GM21447 (cell line): ENCODE measurements at regions not wholly inside any gene's neighbourhood (a gene's known extent, or its start where the extent isn't known, plus 50 kb on each side); places are given as distances from the start of the nearest gene placed in this dataset.

Experiments used
- ATAC-seq: cut with Tn5 transposase; IDR thresholded peaks from one replicate; pipeline ENCODE4 v1.9.1; 2021; ENCODE audit not compliant: unreplicated experiment

GRCh38 chr18:1999387-1999786 lies 571.9 kb downstream of the METTL4 start:
- ATAC-seq = no peak

GRCh38 chr18:2002151-2002550 lies 569.2 kb downstream of the METTL4 start:
- ATAC-seq = no peak

- ATAC-seq = no peak
Measured at GRCh38 chr18:2002604-2003003, 568.7 kb downstream of the METTL4 start.

GRCh38 chr18:2009942-2010697 lies 561.2 kb downstream of the METTL4 start:
- no peak for ATAC-seq

GRCh38 chr18:2027016-2027415 lies 544.3 kb downstream of the METTL4 start:
- no peak for ATAC-seq

GRCh38 chr18:2027756-2028155 lies 543.5 kb downstream of the METTL4 start:
- no peak for ATAC-seq

- ATAC-seq = no peak
Measured at GRCh38 chr18:2028986-2029385, 542.3 kb downstream of the METTL4 start.

- no peak for ATAC-seq
Measured at GRCh38 chr18:2030647-2031046, 540.7 kb downstream of the METTL4 start.

GRCh38 chr18:2032036-2032435 lies 539.3 kb downstream of the METTL4 start:
- no peak for ATAC-seq

- ATAC-seq = no peak
Measured at GRCh38 chr18:2035056-2035455, 536.2 kb downstream of the METTL4 start.

GRCh38 chr18:2036086-2036485 lies 535.2 kb downstream of the METTL4 start:
- ATAC-seq = no peak

- ATAC-seq = no peak
Measured at GRCh38 chr18:2040279-2040678, 531.0 kb downstream of the METTL4 start.

- no peak for ATAC-seq
Measured at GRCh38 chr18:2049986-2050385, 521.3 kb downstream of the METTL4 start.

- no peak for ATAC-seq
Measured at GRCh38 chr18:2050702-2051201, 520.6 kb downstream of the METTL4 start.

GRCh38 chr18:2053490-2054089 lies 517.7 kb downstream of the METTL4 start:
- no peak for ATAC-seq

- no peak for ATAC-seq
Measured at GRCh38 chr18:2059336-2059735, 512.0 kb downstream of the METTL4 start.

- ATAC-seq = no peak
Measured at GRCh38 chr18:2060086-2060485, 511.2 kb downstream of the METTL4 start.

GRCh38 chr18:2070631-2071030 lies 500.7 kb downstream of the METTL4 start:
- no peak for ATAC-seq

- ATAC-seq = no peak
Measured at GRCh38 chr18:2075499-2075898, 495.8 kb downstream of the METTL4 start.

- no peak for ATAC-seq
Measured at GRCh38 chr18:2082676-2083075, 488.6 kb downstream of the METTL4 start.

GRCh38 chr18:2083691-2084090 lies 487.6 kb downstream of the METTL4 start:
- no peak for ATAC-seq

GRCh38 chr18:2086439-2086838 lies 484.9 kb downstream of the METTL4 start:
- no peak for ATAC-seq
